GM21723 (cell line): ENCODE measurements at regions not wholly inside any gene's neighbourhood (a gene's known extent, or its start where the extent isn't known, plus 50 kb on each side); places are given as distances from the start of the nearest gene placed in this dataset.
A peak's percentile ranks its signal among the peaks of the same experiment; 100 is the strongest.

Experiments used
- ATAC-seq: cut with Tn5 transposase; IDR thresholded peaks from one replicate; pipeline ENCODE4 v1.9.1; 2021; ENCODE audit warnings: mild to moderate bottlenecking, moderate library complexity; ENCODE audit not compliant: unreplicated experiment

GRCh38 chr11:87972133-87972532 is 203.1 kb downstream of the RAB38 start:
- peak; percentile 84 for ATAC-seq

- ATAC-seq: no peak
These were observed 203.9 kb downstream of the RAB38 start for GRCh38 chr11:87971354-87971753.

GRCh38 chr11:87970762-87971161 is 204.5 kb downstream of the RAB38 start:
- no peak for ATAC-seq

- no peak for ATAC-seq
These were observed 207.8 kb downstream of the RAB38 start for GRCh38 chr11:87967459-87967858.

GRCh38 chr11:87966694-87967093 is 208.5 kb downstream of the RAB38 start:
- no peak for ATAC-seq

GRCh38 chr11:87966216-87966615 is 209.0 kb downstream of the RAB38 start:
- no peak for ATAC-seq

GRCh38 chr11:87961606-87962005 is 213.6 kb downstream of the RAB38 start:
- no peak for ATAC-seq

GRCh38 chr11:87957961-87958360 is 217.3 kb downstream of the RAB38 start:
- no peak for ATAC-seq

GRCh38 chr11:87954476-87954875 is 220.8 kb downstream of the RAB38 start:
- no peak for ATAC-seq

GRCh38 chr11:87942786-87943185 is 232.5 kb downstream of the RAB38 start:
- ATAC-seq: no peak

GRCh38 chr11:87934182-87934581 is 241.1 kb downstream of the RAB38 start:
- ATAC-seq: no peak

GRCh38 chr11:87926250-87926970 is 248.8 kb downstream of the RAB38 start:
- no peak for ATAC-seq

GRCh38 chr11:87924125-87924524 is 251.1 kb downstream of the RAB38 start:
- no peak for ATAC-seq

- no peak for ATAC-seq
These were observed 258.1 kb downstream of the RAB38 start for GRCh38 chr11:87917111-87917510.

GRCh38 chr11:87909178-87909577 is 266.1 kb downstream of the RAB38 start:
- no peak for ATAC-seq

GRCh38 chr11:87908086-87908485 is 267.2 kb downstream of the RAB38 start:
- no peak for ATAC-seq

- ATAC-seq: no peak
These were observed 271.9 kb downstream of the RAB38 start for GRCh38 chr11:87903345-87903744.

GRCh38 chr11:87901341-87901740 is 273.9 kb downstream of the RAB38 start:
- ATAC-seq: no peak

GRCh38 chr11:87897921-87898320 is 277.3 kb downstream of the RAB38 start:
- ATAC-seq: no peak

GRCh38 chr11:87897071-87897470 is 278.2 kb downstream of the RAB38 start:
- ATAC-seq: no peak

- ATAC-seq: no peak
These were observed 280.3 kb downstream of the RAB38 start for GRCh38 chr11:87894961-87895360.

- ATAC-seq: no peak
These were observed 283.0 kb downstream of the RAB38 start for GRCh38 chr11:87892291-87892690.

- ATAC-seq: no peak
These were observed 286.1 kb downstream of the RAB38 start for GRCh38 chr11:87889126-87889525.
